A549 (cell line): ENCODE measurements at regions not wholly inside any gene's neighbourhood (a gene's known extent, or its start where the extent isn't known, plus 50 kb on each side); places are given as distances from the start of the nearest gene placed in this dataset.

Source experiments
- ATAC-seq, 2 experiments: fragments of 200-7000 bp in 1 of 2; fragments of >200 bp in 1 of 2; cut with Nextera tagmentation in 1 of 2; cut with Tn5 transposase in 1 of 2; 3 replicates each; pipeline versions ENCODE4 v1.8.0 to v1.9.1; 2018 to 2020; ENCODE audit warnings: mild to moderate bottlenecking in 1 of 2, moderate library complexity in 1 of 2
- CTCF ChIA-PET: fragments of 300-600 bp; sonication (Branson Sonifier 250); formaldehyde crosslinking; extraction: SDS; loops from one replicate; lab custom pipeline; 2021; ENCODE audit warnings: antibody characterized with exemption, inconsistent platforms; lab: Yijun Ruan, JAX
- POLR2A ChIA-PET: fragments of 350-600 bp; formaldehyde crosslinking; extraction: SDS; loops from one replicate; lab custom pipeline; 2021; ENCODE audit warnings: antibody characterized with exemption, inconsistent platforms; lab: Yijun Ruan, JAX
- DNase-seq, 2 experiments: peaks; one replicate each; pipeline versions ENCODE4 v3.0.0 to v3.0.0-alpha.2; 2011 to 2016; ENCODE audit warnings: low read depth in 1 of 2, low spot score in 1 of 2
- FAIRE-seq: peaks from 2 replicates; lab custom pipeline; 2011; peaks lifted over from hg19 to GRCh38; lab: Jason Lieb, UNC
- H3K27ac ChIP-seq, 2 experiments: fragments of >200 bp; sonication (Bioruptor Twin); formaldehyde crosslinking; 3 replicates each; pipeline ENCODE4 v1.5.1; 2016 to 2017
- H3K4me1 ChIP-seq: fragments of >200 bp; sonication (Bioruptor Twin); formaldehyde crosslinking; 3 replicates; pipeline ENCODE4 v1.6.1; 2016
- H3K4me2 ChIP-seq: fragments of >200 bp; sonication (Bioruptor Twin); formaldehyde crosslinking; 3 replicates; pipeline ENCODE4 v1.6.1; 2016
- H3K4me3 ChIP-seq: fragments of >200 bp; sonication (Bioruptor Twin); formaldehyde crosslinking; 3 replicates; pipeline ENCODE4 v1.5.1; 2016
- H3K9me3 ChIP-seq: fragments of >200 bp; sonication (Bioruptor Twin); formaldehyde crosslinking; 3 replicates; pipeline ENCODE4 v1.6.1; 2016
- BHLHE40 ChIP-seq: IDR thresholded peaks from 2 replicates; pipeline ENCODE4 v1.6.1; 2012; ENCODE audit warnings: low read depth, low read length, inconsistent platforms
- CBX2 ChIP-seq: fragments of 200-600 bp; sonication (generic); IDR thresholded peaks from 2 replicates; pipeline ENCODE4 v1.6.1; 2016; ENCODE audit warnings: low read depth, mild to moderate bottlenecking, borderline replicate concordance
- CBX8 ChIP-seq: fragments of 200-600 bp; sonication (generic); IDR thresholded peaks from 2 replicates; pipeline ENCODE4 v1.6.1; 2016
- CEBPB ChIP-seq, 2 experiments: fragments of >200 bp in 1 of 2; sonication (Bioruptor Twin) in 1 of 2; formaldehyde crosslinking in 1 of 2; IDR thresholded peaks; 2 replicates each; pipeline ENCODE4 v1.6.1; 2012 to 2016
- CHD2 ChIP-seq: fragments of 150-350 bp; IDR thresholded peaks from 2 replicates; pipeline ENCODE4 v1.6.1; 2014; ENCODE audit warnings: low read length; ENCODE audit not compliant: partially characterized antibody
- CHD4 ChIP-seq: fragments of 200-600 bp; sonication (generic); IDR thresholded peaks from 2 replicates; pipeline ENCODE4 v1.6.1; 2016; ENCODE audit warnings: antibody characterized with exemption, mild to moderate bottlenecking, borderline replicate concordance
- EHF ChIP-seq: fragments of 250-450 bp; sonication (Bioruptor Pico); IDR thresholded peaks from 2 replicates; pipeline ENCODE4 v1.5.0; 2020; ENCODE audit warnings: mild to moderate bottlenecking
- EHMT2 ChIP-seq: fragments of 200-600 bp; sonication (generic); IDR thresholded peaks from 2 replicates; pipeline ENCODE4 v1.6.1; 2016; ENCODE audit warnings: antibody characterized with exemption, low read depth, mild to moderate bottlenecking, moderate library complexity
- EP300 ChIP-seq, 2 experiments: fragments of >200 bp; sonication (Bioruptor Twin); formaldehyde crosslinking; IDR thresholded peaks; 2 replicates in 1 of 2; 3 replicates in 1 of 2; pipeline ENCODE4 v1.6.1; 2016 to 2017
- ESRRA ChIP-seq: fragments of 150-350 bp; IDR thresholded peaks from 2 replicates; pipeline ENCODE4 v1.6.1; 2014; ENCODE audit warnings: mild to moderate bottlenecking, low read length, borderline replicate concordance
- FOSL2 ChIP-seq, 2 experiments: fragments of 450-650 bp in 1 of 2; fragments of >200 bp in 1 of 2; sonication (Bioruptor Twin) in 1 of 2; formaldehyde crosslinking; IDR thresholded peaks; 2 replicates each; pipeline versions ENCODE4 v1.5.0 to v1.6.1; 2016 to 2020; ENCODE audit warnings: mild to moderate bottlenecking in 1 of 2, moderate library complexity in 1 of 2
- FOXS1 ChIP-seq: fragments of 250-450 bp; sonication (Bioruptor Pico); IDR thresholded peaks from 2 replicates; pipeline ENCODE4 v1.5.0; 2020; ENCODE audit warnings: mild to moderate bottlenecking, moderate library complexity
- GATA3 ChIP-seq: IDR thresholded peaks from 2 replicates; pipeline ENCODE4 v1.6.1; 2012; ENCODE audit warnings: borderline replicate concordance
- HOXA7 ChIP-seq: fragments of 250-450 bp; sonication (Bioruptor Pico); IDR thresholded peaks from 2 replicates; pipeline ENCODE4 v1.5.0; 2020; ENCODE audit warnings: mild to moderate bottlenecking, moderate library complexity
- HOXB13 ChIP-seq: fragments of 250-450 bp; sonication (Bioruptor Pico); IDR thresholded peaks from 2 replicates; pipeline ENCODE4 v1.5.0; 2020; ENCODE audit warnings: low read depth, mild to moderate bottlenecking, moderate library complexity
- JUN ChIP-seq, 2 experiments: fragments of >200 bp; sonication (Bioruptor Twin); formaldehyde crosslinking; IDR thresholded peaks; 2 replicates in 1 of 2; 3 replicates in 1 of 2; pipeline ENCODE4 v1.6.1; 2016 to 2017
- JUNB ChIP-seq: fragments of >200 bp; sonication (Bioruptor Twin); formaldehyde crosslinking; IDR thresholded peaks from 2 replicates; pipeline ENCODE4 v1.6.1; 2016
- KDM1A ChIP-seq: fragments of 200-600 bp; sonication (generic); IDR thresholded peaks from 2 replicates; pipeline ENCODE4 v1.6.1; 2016; ENCODE audit warnings: low read depth, mild to moderate bottlenecking
- MAFK ChIP-seq: fragments of 450-650 bp; IDR thresholded peaks from 2 replicates; pipeline ENCODE4 v1.6.1; 2014; ENCODE audit not compliant: partially characterized antibody
- MAZ ChIP-seq: fragments of 150-350 bp; IDR thresholded peaks from 2 replicates; pipeline ENCODE4 v1.6.1; 2014; ENCODE audit warnings: antibody characterized with exemption, low read depth, low read length, borderline replicate concordance
- MYC ChIP-seq: IDR thresholded peaks from 2 replicates; pipeline ENCODE4 v1.6.1; 2012; ENCODE audit warnings: mild to moderate bottlenecking, inconsistent platforms, low read length, improper control_type of control experiment, borderline replicate concordance
- NFE2L2 ChIP-seq: fragments of 150-350 bp; conservative IDR thresholded peaks from 2 replicates; pipeline ENCODE4 v1.6.1; 2014; ENCODE audit warnings: low read length
- NPAS2 ChIP-seq: fragments of 250-450 bp; sonication (Bioruptor Pico); IDR thresholded peaks from 2 replicates; pipeline ENCODE4 v1.8.0; 2022; ENCODE audit warnings: mild to moderate bottlenecking, moderate library complexity, borderline replicate concordance
- NR3C1 ChIP-seq: fragments of >200 bp; sonication (Bioruptor Twin); formaldehyde crosslinking; IDR thresholded peaks from 3 replicates; pipeline ENCODE4 v1.6.1; 2017
- RAD21 ChIP-seq, 2 experiments: fragments of >200 bp in 1 of 2; sonication (Bioruptor Twin) in 1 of 2; formaldehyde crosslinking in 1 of 2; IDR thresholded peaks in 1 of 2; conservative IDR thresholded peaks in 1 of 2; 2 replicates in 1 of 2; 3 replicates in 1 of 2; pipeline ENCODE4 v1.6.1; 2012 to 2018; ENCODE audit warnings: inconsistent platforms in 1 of 2
- RCOR1 ChIP-seq: fragments of 150-350 bp; IDR thresholded peaks from 2 replicates; pipeline ENCODE4 v1.6.1; 2014; ENCODE audit warnings: antibody characterized with exemption, low read length, low read depth
- RFX5 ChIP-seq: fragments of 450-650 bp; IDR thresholded peaks from 2 replicates; pipeline ENCODE4 v1.7.1; 2014; ENCODE audit warnings: antibody characterized with exemption, mild to moderate bottlenecking, moderate library complexity
- SMC3 ChIP-seq: fragments of >200 bp; sonication (Bioruptor Twin); formaldehyde crosslinking; IDR thresholded peaks from 3 replicates; pipeline ENCODE4 v1.6.1; 2018; ENCODE audit warnings: inconsistent platforms
- SREBF2 ChIP-seq: fragments of 450-650 bp; IDR thresholded peaks from 2 replicates; pipeline ENCODE4 v1.6.1; 2014; ENCODE audit warnings: mild to moderate bottlenecking, moderate library complexity
- TP53 ChIP-seq: fragments of 250-450 bp; sonication (Bioruptor Pico); IDR thresholded peaks from 2 replicates; pipeline ENCODE4 v1.5.0; 2021; ENCODE audit warnings: mild to moderate bottlenecking, moderate library complexity
- ZC3H11A ChIP-seq: fragments of 450-650 bp; IDR thresholded peaks from 2 replicates; pipeline ENCODE4 v1.6.1; 2014; ENCODE audit warnings: antibody characterized with exemption, mild to moderate bottlenecking
- ZSCAN20 ChIP-seq: fragments of 250-450 bp; sonication (Bioruptor Pico); IDR thresholded peaks from 2 replicates; pipeline ENCODE4 v1.8.0; 2022; ENCODE audit warnings: mild to moderate bottlenecking, moderate library complexity
- WGBS: methylation state at CpG from one replicate; pipeline ENCODE4 v1.1.6; 2017; ENCODE audit errors: missing lambda C conversion rate; 5-methylcytosine and 5-hydroxymethylcytosine counted together
- TF ChIP-seq, protein P1 (sequence below): fragments of >200 bp; sonication (Bioruptor Twin); formaldehyde crosslinking; IDR thresholded peaks from 3 replicates; pipeline ENCODE4 v1.6.1; 2016
- TF ChIP-seq, protein P2 (sequence below): fragments of 150-350 bp; IDR thresholded peaks from 2 replicates; pipeline ENCODE4 v1.6.1; 2014; ENCODE audit warnings: low read depth, mild to moderate bottlenecking, low read length
- TF ChIP-seq, protein P3 (sequence below): IDR thresholded peaks from 2 replicates; pipeline ENCODE4 v1.6.1; 2012
- TF ChIP-seq, protein P4 (sequence below): fragments of 200-600 bp; sonication (generic); IDR thresholded peaks from 2 replicates; pipeline ENCODE4 v1.6.1; 2016; ENCODE audit warnings: antibody characterized with exemption, mild to moderate bottlenecking, moderate library complexity

DNA sequence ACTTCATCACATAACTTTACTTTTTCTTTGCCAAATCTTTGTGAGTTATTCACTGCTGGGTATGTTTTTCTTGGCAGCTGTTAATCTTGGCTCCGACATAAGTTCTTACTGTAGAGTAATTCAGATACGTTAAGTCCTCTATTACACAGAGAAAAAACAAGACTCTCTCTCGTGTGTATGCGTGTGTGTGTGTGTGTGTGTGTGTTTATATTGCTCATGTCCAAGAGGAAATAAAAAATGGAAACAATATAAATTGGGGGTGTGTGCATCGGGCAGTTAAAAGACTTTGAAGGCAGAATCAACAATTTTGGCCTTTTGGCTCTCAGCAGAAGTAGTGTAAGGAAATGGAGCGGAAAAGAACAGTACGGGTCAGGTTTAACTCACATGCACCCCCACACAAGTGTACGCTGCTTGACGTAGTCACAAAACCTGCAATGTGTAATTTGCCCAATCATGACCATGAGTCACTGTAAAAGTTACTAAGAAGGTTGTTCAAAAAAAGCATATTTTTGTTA, 67.2 kb upstream of the IFNE start:
- Histone ChIP-seq H3K27ac (peak overlapping the region; percentile 83 to 94), H3K4me3 (peak overlapping the region; percentile 79), H3K4me2 (peak overlapping the region; percentile 95), H3K4me1 (peaks cover 78% of the 10 kb centered on the region), H3K9me3 (peaks cover 2% of the 10 kb centered on the region; the same call in 1 of the 3 replicates)
- FAIRE-seq (peak; percentile 92), ATAC-seq (peak; percentile 66 to 80), DNase-seq (peak in 1 of 2 experiments; percentile 84)
- CTCF ChIA-PET, result interaction anchor here (0.6 to 1.3 kb wide), 2 partner anchors 9 to 241 kb away, joined by 3 read pairs; no protein-coding TSS in a partner anchor
- 1% methylated on average over 9 of the region's 9 CpGs for WGBS
- POLR2A ChIA-PET, result interaction anchor here (1.2 to 1.9 kb wide), 3 partner anchors 10 to 42 kb away, joined by 6 to 8 read pairs (median 7); no protein-coding TSS in a partner anchor
- peak; percentile 81; the same call in 1 of the 2 replicates for TF ChIP-seq FOXS1 (CRISPR knock-in tag)
- TF ChIP-seq NR3C1, result no peak
- peak; percentile 43 for TF ChIP-seq MAFK
- TF ChIP-seq ESRRA, result no peak
- TF ChIP-seq EP300 (IDR thresholded peaks at IDR 0.05), result peak; percentile 67 to 81; a peak in 3 of 5 replicates
- TF ChIP-seq RAD21 (conservative IDR thresholded peaks at IDR 0.05 in 1 of 2, IDR thresholded peaks at IDR 0.05 in 1 of 2), result no peak
- TF ChIP-seq, protein P1, sequence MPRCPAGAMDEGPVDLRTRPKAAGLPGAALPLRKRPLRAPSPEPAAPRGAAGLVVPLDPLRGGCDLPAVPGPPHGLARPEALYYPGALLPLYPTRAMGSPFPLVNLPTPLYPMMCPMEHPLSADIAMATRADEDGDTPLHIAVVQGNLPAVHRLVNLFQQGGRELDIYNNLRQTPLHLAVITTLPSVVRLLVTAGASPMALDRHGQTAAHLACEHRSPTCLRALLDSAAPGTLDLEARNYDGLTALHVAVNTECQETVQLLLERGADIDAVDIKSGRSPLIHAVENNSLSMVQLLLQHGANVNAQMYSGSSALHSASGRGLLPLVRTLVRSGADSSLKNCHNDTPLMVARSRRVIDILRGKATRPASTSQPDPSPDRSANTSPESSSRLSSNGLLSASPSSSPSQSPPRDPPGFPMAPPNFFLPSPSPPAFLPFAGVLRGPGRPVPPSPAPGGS, result peak; percentile 83; the same call in 2 of the 3 replicates
- peak; percentile 79 for TF ChIP-seq JUNB
- TF ChIP-seq, protein P2, sequence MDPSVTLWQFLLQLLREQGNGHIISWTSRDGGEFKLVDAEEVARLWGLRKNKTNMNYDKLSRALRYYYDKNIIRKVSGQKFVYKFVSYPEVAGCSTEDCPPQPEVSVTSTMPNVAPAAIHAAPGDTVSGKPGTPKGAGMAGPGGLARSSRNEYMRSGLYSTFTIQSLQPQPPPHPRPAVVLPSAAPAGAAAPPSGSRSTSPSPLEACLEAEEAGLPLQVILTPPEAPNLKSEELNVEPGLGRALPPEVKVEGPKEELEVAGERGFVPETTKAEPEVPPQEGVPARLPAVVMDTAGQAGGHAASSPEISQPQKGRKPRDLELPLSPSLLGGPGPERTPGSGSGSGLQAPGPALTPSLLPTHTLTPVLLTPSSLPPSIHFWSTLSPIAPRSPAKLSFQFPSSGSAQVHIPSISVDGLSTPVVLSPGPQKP, result no peak
- peak; percentile 67; the same call in 1 of the 2 replicates for TF ChIP-seq HOXA7 (CRISPR knock-in tag)
- TF ChIP-seq CBX8, result no peak
- no peak for TF ChIP-seq ZSCAN20 (CRISPR knock-in tag)
- no peak for TF ChIP-seq MYC
- TF ChIP-seq, protein P3, sequence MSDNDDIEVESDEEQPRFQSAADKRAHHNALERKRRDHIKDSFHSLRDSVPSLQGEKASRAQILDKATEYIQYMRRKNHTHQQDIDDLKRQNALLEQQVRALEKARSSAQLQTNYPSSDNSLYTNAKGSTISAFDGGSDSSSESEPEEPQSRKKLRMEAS, result peak; percentile 50; the same call in 1 of the 2 replicates
- TF ChIP-seq JUN (IDR thresholded peaks at IDR 0.05), result peak; percentile 79 to 88; a peak in 4 of 5 replicates
- TF ChIP-seq GATA3, result peak; percentile 74
- TF ChIP-seq RCOR1, result no peak
- no peak; the same call in 2 of the 3 replicates for TF ChIP-seq SMC3
- TF ChIP-seq CHD2, result no peak
- TF ChIP-seq FOSL2 (IDR thresholded peaks at IDR 0.05), result peak; percentile 79
- peak; percentile 82 for TF ChIP-seq FOSL2 (CRISPR knock-in tag; IDR thresholded peaks at IDR 0.05)
- TF ChIP-seq, protein P4, sequence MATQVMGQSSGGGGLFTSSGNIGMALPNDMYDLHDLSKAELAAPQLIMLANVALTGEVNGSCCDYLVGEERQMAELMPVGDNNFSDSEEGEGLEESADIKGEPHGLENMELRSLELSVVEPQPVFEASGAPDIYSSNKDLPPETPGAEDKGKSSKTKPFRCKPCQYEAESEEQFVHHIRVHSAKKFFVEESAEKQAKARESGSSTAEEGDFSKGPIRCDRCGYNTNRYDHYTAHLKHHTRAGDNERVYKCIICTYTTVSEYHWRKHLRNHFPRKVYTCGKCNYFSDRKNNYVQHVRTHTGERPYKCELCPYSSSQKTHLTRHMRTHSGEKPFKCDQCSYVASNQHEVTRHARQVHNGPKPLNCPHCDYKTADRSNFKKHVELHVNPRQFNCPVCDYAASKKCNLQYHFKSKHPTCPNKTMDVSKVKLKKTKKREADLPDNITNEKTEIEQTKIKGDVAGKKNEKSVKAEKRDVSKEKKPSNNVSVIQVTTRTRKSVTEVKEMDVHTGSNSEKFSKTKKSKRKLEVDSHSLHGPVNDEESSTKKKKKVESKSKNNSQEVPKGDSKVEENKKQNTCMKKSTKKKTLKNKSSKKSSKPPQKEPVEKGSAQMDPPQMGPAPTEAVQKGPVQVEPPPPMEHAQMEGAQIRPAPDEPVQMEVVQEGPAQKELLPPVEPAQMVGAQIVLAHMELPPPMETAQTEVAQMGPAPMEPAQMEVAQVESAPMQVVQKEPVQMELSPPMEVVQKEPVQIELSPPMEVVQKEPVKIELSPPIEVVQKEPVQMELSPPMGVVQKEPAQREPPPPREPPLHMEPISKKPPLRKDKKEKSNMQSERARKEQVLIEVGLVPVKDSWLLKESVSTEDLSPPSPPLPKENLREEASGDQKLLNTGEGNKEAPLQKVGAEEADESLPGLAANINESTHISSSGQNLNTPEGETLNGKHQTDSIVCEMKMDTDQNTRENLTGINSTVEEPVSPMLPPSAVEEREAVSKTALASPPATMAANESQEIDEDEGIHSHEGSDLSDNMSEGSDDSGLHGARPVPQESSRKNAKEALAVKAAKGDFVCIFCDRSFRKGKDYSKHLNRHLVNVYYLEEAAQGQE, result no peak
- TF ChIP-seq CBX2, result no peak
- TF ChIP-seq KDM1A, result no peak
- TF ChIP-seq ZC3H11A, result no peak
- TF ChIP-seq EHF (CRISPR knock-in tag), result no peak
- TF ChIP-seq TP53, result no peak
- TF ChIP-seq MAZ, result no peak
- TF ChIP-seq NPAS2 (CRISPR knock-in tag), result no peak
- 0 out of 2 replicates have a peak, but pooled peaks have one; percentile 14 for TF ChIP-seq HOXB13 (CRISPR knock-in tag)
- TF ChIP-seq SREBF2, result no peak
- TF ChIP-seq RFX5, result no peak
- peak; percentile 25; the same call in 1 of the 2 replicates for TF ChIP-seq NFE2L2
- TF ChIP-seq CHD4, result no peak
- no peak for TF ChIP-seq EHMT2
- no peak for TF ChIP-seq BHLHE40
- peak; percentile 66 to 70 for TF ChIP-seq CEBPB (IDR thresholded peaks at IDR 0.05)
